ENCODE measurements at regions not wholly inside any gene's neighbourhood (a gene's known extent, or its start where the extent isn't known, plus 50 kb on each side); places are given as distances from the start of the nearest gene placed in this dataset.
"Not testable (repeated sequence)": the region's sequence is repeated elsewhere in the genome, so short reads cannot be mapped to it uniquely, and the experiment has no call there.

DNA sequence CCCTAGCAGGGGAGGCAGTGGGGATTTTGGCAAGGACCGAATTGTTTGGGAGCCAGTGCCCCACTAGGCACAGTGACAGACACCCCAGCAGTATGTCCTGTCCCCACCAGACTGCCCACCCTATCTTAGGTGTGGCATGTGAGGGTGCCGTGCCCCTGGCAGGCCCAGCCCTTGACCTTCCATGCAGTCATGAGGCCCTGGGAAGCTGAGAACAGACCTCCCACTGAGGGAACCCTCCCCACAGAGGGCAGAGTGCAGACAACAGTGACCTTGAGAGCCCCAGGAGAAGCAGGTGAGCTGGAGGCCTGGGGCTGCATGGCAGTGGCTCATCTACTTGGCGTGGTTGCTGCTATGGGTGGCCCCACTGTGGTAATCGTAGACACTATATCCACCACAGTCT lies 538.1 kb downstream of the GOLGA6L6 start:
- DNase-seq (ENCODE audit: low read depth) = not testable (repeated sequence)

DNA sequence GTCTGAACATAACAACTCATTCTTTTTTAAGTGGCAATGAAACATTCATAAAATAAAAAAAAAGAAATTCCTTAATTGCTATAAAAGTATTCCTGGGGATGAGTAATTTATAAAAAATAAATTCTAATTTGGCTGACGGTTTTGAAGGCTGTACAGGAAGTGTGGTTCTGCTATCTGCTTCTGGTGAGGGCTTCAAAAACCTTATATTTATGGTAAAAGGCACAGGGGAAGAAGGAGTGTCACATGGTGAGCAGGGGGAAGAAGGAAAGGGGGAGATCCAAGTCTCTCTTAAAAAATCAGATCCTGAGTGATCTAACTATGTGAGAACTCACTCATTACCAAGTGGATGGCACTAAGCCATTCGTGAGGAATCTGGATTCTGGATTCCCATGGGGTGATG lies 539.0 kb downstream of the GOLGA6L6 start:
- not testable (repeated sequence) for DNase-seq (ENCODE audit: low read depth)

DNA sequence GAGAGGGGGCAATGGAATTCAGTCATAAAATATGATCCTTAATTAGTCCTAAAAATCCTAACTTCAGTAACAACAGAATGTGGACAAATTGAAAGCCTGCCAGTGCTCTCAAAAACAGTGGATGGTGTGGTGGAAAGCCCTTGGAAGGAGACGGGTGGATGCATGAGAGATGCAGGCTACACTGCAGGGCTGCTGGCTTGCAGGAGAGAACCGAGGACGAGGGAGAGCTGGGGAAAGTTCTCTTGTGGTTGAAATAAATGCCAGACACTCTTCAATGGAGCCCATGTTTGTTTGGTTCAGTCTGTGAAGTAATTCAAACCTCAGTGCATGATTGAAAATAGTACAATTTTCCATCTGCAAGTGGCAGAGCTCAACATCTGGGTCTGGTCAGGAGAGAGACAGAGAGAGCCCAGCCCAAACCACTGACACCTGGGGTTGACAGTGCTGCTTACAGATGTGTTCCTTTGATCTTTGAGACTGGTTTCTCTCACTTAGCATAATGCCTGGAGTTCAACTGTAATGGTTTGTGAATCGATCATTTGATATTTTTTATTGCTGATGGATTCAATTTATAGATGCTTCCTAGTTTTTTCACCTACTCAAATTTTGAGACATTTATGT lies 544.9 kb downstream of the GOLGA6L6 start:
- DNase-seq (ENCODE audit: low read depth) = not testable (repeated sequence)

DNA sequence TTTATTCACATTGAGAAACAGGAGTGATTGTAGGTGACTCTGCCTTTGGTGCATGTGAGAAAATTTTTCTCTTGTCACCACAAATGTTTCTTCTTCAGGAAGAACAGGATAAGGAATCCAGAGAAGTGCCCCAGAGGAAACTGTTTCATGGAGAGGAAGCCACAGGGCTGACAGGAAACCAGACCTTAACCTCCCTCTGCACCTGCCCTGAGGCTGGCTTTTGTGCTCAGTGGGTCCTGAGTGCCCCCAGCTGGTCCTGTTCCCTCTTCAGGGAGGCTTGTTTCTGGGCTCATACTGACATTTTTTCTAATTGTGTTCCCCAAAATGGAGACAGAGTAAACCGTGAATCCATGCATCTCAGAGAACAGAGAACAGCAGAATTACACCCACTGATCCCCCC lies 546.3 kb downstream of the GOLGA6L6 start:
- DNase-seq (ENCODE audit: low read depth) = not testable (repeated sequence)

DNA sequence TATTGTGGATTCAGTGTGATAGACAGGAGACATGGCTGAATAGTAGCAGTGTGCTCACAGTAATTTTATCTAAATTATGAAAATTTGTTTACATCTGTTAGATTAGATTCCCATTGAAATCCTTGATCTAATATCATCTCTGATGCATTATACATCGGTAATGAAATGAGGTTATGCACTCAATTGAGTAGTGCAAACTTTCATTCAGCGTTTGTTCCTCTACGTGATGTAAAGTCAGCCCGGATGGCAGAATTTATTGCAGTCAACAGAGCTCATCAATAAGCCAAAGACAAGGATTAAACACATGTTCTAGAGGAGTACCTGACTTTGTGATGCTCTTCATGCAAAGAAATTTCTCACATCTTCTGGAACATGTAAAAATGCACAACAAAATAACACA lies 549.2 kb downstream of the GOLGA6L6 start:
- no peak for DNase-seq (ENCODE audit: low read depth)

DNA sequence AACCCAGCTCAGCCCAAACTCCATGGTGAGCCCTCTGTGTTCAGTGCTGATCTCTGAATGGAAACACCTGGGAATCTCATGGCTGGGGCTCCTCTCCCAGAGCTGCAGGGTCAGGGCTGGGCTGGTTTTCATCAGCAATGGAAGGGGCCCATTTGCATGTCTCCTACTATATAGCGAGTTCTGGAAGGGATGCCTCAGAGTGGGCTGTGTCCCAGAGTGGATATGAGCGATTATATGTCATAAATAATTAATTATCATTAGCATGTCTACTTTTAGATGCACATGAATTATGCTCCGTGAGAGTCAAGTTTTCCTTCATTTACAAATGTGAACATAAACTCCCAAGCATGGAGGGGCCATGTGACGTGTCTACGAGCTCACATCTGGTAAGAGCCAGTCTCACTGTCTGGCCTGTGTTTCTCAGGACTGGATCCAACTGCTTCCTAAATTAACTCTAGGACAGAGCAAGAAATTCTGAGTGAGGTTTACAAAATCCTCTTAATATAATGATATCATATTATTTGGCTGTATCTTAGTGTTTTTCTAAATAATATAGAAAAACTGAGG lies 553.4 kb downstream of the GOLGA6L6 start:
- DNase-seq (ENCODE audit: low read depth) = no peak

DNA sequence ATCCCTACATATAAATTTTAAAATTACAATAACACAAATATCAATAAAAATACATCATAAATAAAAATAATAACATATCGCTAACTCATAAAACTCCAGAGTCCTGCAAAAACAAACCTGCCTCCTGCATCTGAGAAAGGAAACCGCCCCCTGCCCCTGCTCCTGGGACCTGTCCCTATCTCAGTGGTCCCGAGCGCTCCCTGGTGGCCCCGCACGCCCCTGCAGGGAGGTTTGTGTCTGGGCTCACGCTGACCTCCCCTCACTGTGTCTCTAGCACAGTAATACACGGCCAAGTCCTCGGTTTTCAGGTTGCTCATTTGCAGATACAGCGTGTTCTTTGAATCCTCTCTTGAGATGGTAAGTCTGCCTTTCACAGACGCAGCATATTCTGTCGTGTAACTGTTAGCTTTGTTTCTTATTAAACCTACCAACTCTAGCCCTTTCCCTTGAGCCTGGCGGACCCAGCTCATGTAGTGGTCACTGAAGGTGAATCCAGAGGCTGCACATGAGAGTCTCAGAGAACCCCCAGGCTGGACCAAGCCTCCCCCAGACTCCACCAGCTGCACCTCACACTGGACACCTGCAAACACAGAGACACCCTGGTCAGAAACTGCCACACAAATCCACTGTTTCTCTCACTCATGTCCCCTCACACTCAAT lies 554.1 kb downstream of the GOLGA6L6 start:
- no peak for DNase-seq (ENCODE audit: low read depth)

DNA sequence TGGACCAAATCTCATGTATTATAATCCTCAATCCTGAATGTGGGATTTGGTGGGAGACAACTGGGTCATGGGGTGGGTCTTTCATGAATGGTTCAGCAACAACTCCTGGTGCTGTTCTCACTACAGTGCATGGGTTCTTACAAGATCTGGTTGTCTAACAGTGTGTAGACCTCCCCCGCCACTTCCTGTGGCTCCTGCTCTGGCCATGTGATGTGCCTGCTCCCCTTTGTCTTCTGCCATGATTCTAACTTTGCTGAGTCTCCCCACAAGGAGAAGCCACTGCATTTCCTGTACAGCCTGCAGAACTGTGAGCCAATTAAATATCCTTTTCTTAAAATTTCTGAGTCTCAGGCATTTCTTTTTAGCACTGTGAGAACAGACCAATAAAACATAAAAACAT lies 557.5 kb downstream of the GOLGA6L6 start:
- DNase-seq (ENCODE audit: low read depth) = no peak

DNA sequence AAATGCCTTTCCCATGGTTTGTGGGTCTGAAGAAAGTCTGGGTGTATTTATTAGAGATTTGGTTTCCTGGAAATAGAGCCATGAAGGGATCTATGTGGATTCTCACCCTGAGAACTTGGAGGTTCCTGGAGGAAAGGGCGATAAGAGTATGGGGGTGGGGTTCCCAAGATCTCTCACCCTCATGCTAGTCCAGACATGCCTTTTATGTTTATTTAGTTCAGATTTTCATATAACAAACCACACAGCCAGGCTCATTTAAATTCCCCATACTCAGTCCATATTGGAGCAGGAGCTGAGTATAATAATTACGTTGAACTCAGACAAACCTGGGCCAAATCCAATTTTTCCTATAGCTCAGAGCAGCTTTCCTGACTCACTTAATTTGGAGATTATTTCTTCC lies 566.6 kb downstream of the GOLGA6L6 start:
- no peak for DNase-seq (ENCODE audit: low read depth)

DNA sequence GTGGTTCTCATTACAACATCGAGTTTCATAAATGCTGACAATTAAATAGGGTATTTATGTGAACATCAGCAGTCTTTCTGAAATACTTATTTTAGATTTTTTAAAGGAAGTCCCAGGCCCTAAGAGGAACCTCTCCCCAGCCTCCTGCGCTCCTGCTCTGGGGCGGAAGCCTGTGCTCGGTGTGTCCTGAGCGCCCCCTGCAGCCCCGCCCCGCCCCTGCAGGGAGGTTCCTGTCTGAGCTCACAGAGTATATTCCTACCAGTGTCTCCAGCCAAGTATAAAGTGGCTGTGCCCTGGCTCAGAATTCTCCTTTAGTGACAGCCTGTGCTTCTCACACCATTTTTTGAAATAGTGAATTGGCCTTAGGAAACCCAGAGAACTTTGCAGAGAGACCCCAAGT lies 567.9 kb downstream of the GOLGA6L6 start:
- DNase-seq (ENCODE audit: low read depth) = no peak

DNA sequence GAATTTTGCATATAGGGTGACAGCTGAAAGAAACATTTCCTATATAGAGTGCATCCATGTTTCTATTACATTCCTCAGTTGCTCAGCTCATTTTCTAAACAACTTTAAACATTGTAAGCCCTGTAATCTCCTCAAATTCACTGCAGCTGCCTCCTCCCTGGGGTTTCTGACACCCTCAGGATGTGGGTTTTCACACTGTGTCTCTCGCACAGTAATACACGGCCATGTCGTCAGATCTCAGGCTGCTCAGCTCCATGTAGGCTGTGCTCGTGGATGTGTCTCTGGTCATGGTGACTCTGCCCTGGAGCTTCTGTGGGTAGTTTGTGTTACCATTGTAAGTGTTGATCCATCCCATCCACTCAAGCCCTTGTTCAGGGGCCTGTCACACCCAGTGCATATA lies 569.0 kb downstream of the GOLGA6L6 start:
- DNase-seq (ENCODE audit: low read depth) = not testable (repeated sequence)

DNA sequence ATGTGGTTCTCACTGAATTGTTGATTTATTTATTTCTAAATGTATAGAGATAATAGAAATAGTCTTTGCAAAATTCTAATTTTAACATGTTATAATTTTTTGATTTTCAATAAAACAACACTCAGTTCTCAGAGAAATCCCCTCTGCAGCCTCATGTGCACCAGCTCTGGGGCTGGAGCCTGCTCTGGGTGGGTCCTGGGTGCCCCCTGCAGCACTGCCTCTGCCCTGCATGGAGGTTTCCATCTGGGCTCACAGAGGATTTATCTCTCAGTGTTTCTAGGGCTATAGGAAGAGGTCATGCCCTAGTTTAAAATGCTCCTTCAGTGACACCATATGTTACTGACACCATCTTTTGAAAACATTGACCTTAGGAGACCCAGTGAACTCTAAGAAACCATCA lies 576.0 kb downstream of the GOLGA6L6 start:
- DNase-seq (ENCODE audit: low read depth) = not testable (repeated sequence)

DNA sequence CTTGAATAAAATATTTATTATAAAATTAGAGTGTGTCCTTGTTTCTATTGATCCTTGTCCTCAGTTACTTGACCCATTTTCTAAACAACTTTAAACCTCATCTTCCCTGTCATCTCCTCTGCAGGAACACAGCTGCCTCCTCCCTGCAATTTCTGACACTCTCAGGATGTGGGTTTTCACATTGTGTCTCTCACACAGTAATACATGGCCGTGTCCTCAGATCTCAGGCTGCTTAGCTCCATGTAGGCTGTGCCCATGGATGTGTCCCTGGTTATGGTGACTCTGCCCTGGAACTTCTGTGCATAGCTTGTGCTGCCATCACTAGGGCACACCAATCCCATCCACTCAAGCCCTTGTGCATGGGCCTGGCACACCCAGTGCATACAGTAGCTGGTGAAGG lies 577.1 kb downstream of the GOLGA6L6 start:
- not testable (repeated sequence) for DNase-seq (ENCODE audit: low read depth)

DNA sequence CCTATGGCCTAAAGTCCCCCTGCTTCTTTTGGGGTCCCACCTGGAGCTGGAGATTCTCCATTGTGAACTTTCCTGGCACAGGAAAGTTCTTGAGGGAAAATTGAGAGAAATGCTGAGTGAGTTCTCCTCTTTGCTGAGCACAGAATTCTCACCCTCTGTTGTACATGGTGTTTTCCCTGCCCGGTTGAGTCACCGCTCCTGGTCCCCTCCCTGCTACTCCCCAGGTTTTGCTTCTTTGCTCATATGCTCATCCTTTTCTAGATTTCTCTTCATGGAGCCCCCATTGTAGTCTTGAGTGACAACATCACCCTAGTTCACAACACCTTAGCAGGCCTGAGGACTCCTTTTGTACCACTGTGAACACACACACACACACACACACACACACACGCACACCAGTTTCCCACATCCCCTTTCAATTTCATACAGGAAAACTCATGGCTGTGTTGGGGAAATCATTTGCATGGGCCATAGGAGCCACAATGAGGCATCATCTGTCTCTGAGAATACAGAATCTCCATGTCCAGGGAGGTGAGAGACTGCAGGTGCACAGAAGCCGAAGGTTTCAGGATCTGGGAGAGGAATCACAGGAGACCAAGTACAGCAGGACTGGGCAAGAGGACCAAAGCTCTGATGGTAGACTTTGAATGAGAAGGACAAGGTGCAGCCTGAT lies 585.3 kb downstream of the GOLGA6L6 start:
- no peak for DNase-seq (ENCODE audit: low read depth)

DNA sequence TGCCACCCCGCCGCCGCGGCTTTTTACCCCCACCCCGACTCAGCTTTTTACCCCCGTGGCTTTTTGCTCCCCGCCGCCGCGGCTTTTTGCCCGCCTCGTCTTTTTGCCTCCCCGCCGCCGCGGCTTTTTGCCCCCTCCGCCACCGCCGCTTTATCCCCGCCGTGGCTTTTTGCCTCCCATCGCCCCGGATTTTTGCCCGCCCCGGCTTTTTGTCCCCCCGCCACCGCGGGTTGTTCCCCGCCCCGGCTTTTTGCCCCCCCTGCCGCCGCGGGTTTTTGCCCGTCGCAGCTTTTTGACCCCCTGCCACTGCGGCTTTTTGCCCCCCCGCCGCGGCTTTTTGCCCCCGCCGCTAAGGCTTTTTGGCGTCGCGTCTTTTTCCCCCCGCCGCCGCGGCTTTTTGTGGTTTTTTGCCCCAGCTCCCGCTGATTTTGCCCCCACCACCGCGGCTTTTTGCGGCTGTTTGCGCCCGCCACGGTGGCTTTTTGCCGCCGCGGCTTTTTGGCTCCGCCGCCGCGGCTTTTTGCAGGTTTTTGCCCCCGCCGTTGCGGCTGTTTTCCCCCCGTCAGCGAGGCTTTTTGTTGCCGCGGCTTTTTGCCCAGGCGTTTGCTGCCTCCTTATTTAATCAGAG lies 597.2 kb downstream of the GOLGA6L6 start:
- DNase-seq (ENCODE audit: low read depth) = no peak

DNA sequence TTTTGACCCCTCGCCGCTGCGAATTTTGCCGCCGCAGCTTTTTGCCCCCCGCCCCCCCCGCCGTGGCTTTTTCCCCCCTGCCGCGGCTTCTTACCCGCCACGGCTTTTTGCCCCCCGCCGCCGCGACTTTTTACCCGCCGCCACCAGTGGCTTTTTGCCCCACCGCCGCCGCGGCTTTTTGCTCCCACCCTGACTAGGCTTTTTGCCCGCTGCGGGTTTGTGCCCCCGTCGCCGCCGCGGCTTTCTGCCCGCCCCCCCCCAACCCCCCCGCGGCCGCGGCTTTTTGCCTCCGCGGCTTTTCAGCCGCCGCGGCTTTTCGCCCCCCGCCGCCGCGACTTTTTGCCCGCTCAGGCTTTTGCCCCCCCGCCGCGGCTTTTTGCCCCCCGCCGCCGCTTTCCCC lies 598.1 kb downstream of the GOLGA6L6 start:
- no peak for DNase-seq (ENCODE audit: low read depth)

DNA sequence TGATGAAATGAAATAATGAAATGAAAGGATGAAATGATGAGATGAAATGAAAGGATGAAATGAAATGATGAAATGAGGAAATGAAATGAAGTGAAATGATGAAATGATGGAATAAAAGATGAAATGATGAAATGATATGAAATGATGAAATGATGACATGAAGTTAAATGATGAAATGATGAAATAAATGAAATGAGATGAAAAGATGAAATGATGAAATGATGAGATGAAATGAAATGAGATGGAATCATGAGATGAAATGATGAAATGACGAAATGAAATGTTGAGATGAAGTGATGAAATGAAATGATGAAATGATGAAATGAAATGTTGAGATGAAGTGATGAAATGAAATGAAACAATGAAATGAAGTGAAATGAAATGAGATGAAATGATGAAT lies 638.3 kb downstream of the GOLGA6L6 start:
- DNase-seq (ENCODE audit: low read depth) = not testable (repeated sequence)

DNA sequence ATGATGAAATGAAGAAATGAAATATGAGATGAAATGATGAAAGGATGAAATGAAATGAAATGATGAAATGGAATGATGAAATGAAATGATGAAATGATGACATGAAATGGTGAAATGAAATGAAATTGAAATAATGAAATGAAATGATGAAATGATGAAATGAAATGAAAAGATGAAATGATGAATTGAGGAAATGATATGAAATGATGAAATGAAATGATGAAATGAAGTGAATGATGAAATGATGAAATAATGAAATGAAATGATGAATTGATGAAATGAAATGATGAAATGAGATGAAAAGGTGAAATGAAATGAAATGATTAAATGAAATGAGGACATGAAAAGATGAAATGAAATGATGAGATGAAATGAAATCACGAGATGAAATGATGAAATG lies 639.2 kb downstream of the GOLGA6L6 start:
- not testable (repeated sequence) for DNase-seq (ENCODE audit: low read depth)

DNA sequence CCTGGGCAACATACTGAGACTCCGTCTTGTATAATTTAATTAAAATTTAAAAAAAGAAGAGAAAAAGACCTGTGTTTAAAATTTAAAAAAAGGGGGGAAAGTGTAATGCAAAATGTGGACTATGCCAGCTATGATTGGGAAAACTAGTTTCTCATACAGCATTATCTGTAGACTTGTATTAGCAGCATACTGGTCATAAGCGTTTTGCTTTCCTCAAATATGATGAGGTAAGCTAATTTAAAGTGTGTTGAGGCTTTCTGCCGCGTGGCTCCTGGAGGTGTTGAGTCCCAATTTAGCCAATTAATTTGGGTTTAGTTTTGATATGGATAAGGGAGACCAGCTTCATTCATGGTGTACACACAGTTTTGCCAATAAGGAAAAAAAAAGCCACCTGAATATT lies 640.2 kb downstream of the GOLGA6L6 start:
- DNase-seq (ENCODE audit: low read depth) = not testable (repeated sequence)

DNA sequence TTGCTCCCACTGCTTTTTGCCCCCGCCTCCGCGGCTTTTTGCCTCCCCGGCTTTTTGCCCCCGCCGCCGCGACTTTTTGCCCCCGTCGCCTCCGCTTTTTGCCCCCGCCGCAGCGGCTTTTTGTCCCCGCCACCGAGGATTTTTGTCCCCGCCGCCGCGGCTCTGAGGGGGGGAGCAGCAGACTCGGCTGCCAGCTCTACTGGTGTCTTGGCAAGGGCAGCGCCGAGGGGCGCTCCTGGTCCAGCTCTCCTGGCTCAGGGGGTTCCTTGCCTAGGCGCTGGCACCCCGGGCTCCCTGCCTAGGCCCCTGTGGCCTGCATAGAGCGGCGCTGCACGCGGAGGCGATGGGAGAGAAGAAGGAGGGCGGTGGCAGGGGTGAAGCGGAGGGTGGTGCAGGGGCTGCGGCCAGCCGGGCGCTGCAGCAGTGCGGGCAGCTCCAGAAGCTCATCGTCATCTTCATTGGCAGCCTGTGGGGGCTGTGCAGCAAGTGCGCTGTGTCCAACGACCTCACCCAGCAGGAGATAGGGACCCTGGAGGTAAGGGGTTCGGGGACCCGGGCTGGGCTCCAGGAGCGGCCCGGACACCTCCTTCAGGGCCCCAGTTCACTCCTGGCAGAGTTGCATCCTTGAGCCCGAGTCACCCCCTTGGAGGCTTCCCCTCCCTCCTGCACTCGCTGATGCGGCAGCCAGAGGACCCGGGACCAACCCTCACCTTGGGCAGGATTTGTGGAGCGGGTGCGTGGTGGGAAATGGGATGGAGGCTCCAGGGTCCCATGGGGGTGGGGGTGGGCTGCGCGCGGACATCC lies 642.4 kb downstream of the GOLGA6L6 start:
- DNase-seq (ENCODE audit: low read depth) = no peak

DNA sequence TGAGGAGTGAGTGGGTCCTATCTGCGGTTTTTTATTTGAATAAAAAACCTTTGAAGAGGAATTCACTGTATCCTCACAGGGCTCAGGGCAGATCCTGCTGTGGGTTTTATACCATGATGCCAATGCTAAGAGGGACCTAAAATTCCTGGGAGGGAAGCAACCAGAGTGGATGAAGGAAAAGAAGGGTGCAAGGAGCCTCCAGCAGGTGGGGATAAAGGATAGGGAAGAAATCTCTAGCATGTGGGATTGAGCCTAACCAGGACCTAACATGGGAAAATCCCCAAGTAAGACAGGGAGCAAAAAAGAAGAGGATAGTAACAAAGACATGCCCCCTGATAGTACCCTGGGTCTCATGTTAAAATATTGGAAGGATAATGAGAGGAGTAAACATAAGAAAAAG lies 652.8 kb downstream of the GOLGA6L6 start:
- not testable (repeated sequence) for DNase-seq (ENCODE audit: low read depth)

DNA sequence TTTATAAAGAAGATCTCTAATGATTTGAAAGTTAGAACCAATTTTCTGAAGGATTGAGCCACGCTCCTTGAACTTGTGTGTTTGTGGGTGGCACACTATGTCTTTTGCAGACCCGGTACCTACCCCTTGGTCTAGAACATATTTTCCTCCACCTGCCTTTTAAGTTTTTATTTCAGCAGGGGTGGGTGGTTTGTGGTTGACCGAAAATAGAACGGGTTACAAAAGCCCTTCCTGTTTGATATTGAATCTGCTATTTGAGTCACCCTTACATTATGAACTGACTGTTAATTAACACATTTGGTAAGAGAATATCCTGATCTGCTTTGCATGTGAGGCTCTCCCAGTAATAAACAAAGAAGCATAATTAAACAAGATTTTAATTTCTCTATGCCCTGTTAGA lies 697.5 kb downstream of the GOLGA6L6 start:
- not testable (repeated sequence) for DNase-seq (ENCODE audit: low read depth)
